NOMO-1 treated with dmso at 0.1 percent for 144 hours (cell line): ENCODE measurements at regions not wholly inside any gene's neighbourhood (a gene's known extent, or its start where the extent isn't known, plus 50 kb on each side); places are given as distances from the start of the nearest gene placed in this dataset.
"Not testable (repeated sequence)": the region's sequence is repeated elsewhere in the genome, so short reads cannot be mapped to it uniquely, and the experiment has no call there.

Experiments
- DNase-seq: peaks from one replicate; lab custom pipeline; 2025; ENCODE audit not compliant: unreplicated experiment; lab: John Stamatoyannopoulos, UW

- no peak for DNase-seq
Observed at GRCh38 chr10:53543410-53543809, 770.8 kb upstream of the MBL2 start.

GRCh38 chr10:53537508-53537907 lies 764.9 kb upstream of the MBL2 start:
- DNase-seq: no peak

- no peak for DNase-seq
Observed at GRCh38 chr10:53536322-53536721, 763.7 kb upstream of the MBL2 start.

- no peak for DNase-seq
Observed at GRCh38 chr10:53534428-53534827, 761.8 kb upstream of the MBL2 start.

GRCh38 chr10:53528974-53529373 lies 756.4 kb upstream of the MBL2 start:
- no peak for DNase-seq

DNA sequence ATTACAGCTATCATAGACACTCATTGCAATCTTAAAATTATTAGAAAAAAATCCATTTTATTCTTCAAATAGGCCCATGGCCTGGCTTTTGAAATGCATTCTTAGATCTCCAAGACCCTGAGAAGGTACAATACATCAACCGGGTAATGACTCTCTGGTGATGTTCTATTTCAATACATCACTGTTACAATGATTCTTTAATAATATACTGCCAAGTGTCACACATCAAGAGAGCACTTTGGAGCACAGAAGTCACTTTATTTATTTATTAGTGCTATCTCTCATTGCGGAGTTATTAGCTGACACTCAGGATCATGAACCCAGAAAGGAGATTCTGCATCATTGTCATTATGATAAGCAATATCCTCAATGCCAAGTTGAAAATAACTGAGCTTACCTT lies 748.5 kb upstream of the MBL2 start:
- no peak for DNase-seq

DNA sequence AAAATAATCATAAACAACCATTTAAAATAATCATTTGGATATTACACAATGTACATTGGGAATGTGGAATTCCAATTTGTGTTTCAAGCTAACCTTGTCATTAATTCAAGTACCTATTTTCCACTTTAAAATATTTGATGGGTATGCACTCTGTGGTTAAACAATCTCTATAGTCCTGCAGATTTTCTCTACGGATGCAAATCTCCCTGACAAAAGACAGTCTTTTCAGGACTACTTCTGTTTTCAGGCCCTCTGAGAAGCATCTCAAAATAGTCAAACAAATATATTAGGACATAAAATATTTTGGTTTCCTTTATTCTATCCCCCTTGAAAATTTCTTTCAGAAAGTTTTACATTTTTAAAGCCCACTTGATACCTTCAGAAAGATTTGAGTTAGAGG lies 735.6 kb upstream of the MBL2 start:
- no peak for DNase-seq

GRCh38 chr10:53504492-53504891 lies 731.9 kb upstream of the MBL2 start:
- not testable (repeated sequence) for DNase-seq

GRCh38 chr10:53491774-53492173 lies 719.2 kb upstream of the MBL2 start:
- no peak for DNase-seq

- DNase-seq: no peak
Observed at GRCh38 chr10:53490553-53490952, 718.0 kb upstream of the MBL2 start.

DNA sequence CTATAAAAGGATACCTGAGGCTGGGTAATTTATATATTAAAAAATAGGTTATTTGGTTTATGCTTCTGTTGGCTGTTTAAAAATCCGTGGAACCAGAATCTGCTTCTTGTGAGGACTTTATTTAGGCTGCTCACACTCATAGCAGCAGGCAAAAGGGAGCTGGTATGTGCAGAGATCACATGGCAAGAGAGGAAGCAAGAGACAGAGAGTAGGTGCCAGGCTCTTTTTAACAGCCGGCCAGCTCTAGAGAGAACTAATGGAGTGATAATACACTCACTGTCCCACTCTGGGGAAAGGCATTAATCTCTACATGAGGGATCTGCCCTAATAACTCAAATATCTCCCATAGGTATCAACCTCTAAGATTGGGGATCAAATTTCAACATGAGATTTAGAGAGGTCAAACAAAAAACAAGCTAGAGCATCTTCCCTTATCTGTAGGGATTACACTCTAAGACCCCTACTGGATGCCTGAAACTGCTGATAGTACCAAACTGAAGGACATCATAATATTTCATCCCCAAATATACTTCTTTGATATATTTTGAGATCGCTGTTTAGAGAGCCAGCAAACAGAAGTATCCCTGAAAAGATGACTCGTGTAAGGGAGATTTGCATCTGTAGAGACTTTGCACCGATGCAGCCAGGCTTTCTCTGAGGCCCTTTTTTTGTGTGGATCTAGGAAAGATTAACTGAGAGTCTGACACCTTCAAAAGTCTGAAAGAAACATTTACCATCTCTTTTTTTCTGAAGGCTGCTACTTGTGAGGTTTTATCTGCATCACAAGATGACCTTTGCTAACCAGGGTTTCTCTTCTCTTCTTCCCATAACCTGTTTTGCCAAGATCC lies 717.0 kb upstream of the MBL2 start:
- no peak for DNase-seq

- DNase-seq: no peak
Observed at GRCh38 chr10:53487019-53487983, 714.7 kb upstream of the MBL2 start.

GRCh38 chr10:53485422-53485821 lies 712.8 kb upstream of the MBL2 start:
- not testable (repeated sequence) for DNase-seq

DNA sequence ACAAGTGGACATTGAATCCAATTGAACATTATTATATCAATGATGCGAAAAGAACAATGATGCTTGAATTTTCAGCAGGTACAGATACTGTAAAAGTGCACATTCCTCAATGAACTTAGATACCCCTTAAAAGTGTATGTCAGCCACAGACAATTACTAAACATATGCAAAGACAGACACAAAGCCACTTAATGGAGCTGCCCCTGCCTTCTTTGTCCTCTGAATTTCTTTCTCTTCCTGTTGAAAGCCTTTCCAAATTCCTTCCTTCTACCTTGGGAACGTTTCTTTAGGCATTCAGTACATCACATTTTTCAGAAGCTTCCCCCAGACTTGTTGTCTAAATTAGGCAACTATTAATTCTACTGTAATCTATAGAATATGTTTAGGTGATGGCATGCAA lies 706.8 kb upstream of the MBL2 start:
- DNase-seq: no peak

DNA sequence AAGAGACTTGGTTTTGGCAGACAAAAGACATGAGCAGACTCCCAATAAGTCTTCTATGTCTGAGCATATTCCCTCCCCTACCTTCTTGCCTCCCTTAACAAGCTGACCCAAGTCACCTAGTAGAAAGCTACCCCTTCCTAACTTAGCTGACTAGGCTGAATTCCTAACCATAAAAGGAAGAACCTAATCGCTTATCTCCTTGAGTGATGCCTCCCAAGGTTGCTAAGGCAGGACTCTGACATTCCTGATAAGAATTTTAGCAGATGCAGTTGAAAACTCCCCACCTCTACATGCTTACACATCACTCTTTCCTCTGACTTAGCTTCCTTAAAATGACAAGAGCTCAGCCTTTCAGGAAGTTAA lies 704.7 kb upstream of the MBL2 start:
- DNase-seq: no peak

- DNase-seq: no peak
Observed at GRCh38 chr10:53476650-53477312, 704.2 kb upstream of the MBL2 start.

GRCh38 chr10:53469383-53469782 lies 696.8 kb upstream of the MBL2 start:
- DNase-seq: no peak

DNA sequence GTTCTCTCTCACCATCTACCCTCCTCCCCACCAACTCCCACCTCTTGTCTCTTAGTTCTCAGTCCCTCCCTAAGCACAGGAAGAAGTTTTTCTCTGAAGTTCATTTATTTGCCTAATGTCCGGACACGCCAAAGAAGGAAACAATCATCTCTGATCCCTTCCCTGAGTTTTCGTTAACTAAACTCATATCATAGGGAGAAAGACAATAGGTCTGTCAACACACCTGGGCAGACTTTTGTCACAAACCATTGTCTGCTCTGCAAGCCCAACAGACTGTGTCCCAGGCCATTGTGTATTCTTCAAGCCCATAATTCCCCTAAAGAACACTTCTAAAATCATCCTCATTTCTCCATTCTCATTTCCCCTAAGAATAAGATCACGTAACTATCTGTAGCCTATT lies 691.0 kb upstream of the MBL2 start:
- no peak for DNase-seq

DNA sequence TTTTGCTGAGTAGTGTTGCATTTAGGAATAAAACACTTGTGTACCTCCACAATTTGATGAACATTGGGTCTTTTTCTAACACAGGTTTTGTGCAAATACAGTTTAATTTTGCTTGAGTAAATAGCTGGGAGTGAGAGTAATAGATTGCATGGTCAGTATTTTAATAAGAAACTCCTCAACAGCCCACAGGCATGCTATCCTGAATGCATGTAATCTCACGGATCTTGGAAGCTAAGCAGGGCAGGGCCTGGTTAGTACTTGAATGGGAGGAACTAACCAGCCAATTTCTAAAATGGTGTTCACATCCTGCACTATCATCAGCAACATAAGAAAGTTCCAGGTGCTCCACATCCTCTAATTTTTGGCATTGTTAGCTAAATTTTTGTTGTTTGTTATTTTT lies 685.4 kb upstream of the MBL2 start:
- no peak for DNase-seq

DNA sequence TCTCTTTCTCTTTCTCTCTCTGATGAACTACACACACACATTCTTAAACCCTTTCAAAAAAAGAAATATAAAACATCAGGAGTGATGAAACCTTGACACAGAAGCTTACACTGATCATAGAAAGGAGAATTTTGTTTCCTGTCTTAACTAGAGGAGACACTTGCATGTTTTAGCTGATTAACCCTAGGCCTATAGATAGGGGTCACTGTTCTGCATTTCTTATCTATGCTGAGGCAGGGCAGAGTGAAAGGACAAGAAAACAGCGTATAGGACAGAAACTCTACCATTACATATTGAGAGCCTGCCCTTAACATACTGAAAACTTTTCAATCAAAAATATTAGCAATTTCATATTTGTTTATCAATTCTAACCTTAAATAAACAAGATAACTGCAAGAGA lies 680.6 kb upstream of the MBL2 start:
- no peak for DNase-seq

DNA sequence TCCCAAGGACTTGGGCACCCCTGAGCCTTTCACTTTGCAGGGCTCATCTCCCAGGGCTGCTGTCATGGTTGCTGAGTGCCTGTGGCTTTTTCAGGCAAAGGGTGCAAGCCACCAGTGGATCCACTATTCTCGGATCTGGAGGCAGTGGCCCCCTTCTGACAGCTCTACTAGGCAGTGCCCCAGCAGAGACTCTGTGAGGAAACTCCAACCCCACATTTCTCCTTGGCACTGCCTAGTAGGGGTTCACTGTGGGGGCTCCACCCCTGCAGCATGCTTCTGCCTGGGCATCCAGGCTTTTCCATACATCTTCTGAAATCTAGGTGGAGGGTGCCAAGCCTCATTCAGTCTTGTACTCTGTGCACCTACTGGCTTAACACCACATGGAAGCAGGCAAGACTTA lies 675.0 kb upstream of the MBL2 start:
- no peak for DNase-seq

- DNase-seq: no peak
Observed at GRCh38 chr10:53441843-53442242, 669.3 kb upstream of the MBL2 start.
